AG09309 (cell line): ENCODE measurements at regions not wholly inside any gene's neighbourhood (a gene's known extent, or its start where the extent isn't known, plus 50 kb on each side); places are given as distances from the start of the nearest gene placed in this dataset.
A peak's percentile ranks its signal among the peaks of the same experiment; 100 is the strongest.

Experiments
- DNase-seq: peaks from one replicate; pipeline ENCODE4 v3.0.0-alpha.2; 2010; ENCODE audit warnings: low read depth
- H3K4me3 ChIP-seq: 2 replicates; pipeline ENCODE4 v1.5.1; 2011; ENCODE audit warnings: mild to moderate bottlenecking, low read depth, low read length, moderate library complexity; ENCODE audit not compliant: control insufficient read depth
- TF ChIP-seq, protein P1 (sequence below): IDR thresholded peaks from 2 replicates; pipeline ENCODE4 v1.5.1; 2011; ENCODE audit warnings: mild to moderate bottlenecking, low read depth, low read length, inconsistent platforms; ENCODE audit not compliant: insufficient read depth, control insufficient read depth; ENCODE audit errors: missing control alignments

DNA sequence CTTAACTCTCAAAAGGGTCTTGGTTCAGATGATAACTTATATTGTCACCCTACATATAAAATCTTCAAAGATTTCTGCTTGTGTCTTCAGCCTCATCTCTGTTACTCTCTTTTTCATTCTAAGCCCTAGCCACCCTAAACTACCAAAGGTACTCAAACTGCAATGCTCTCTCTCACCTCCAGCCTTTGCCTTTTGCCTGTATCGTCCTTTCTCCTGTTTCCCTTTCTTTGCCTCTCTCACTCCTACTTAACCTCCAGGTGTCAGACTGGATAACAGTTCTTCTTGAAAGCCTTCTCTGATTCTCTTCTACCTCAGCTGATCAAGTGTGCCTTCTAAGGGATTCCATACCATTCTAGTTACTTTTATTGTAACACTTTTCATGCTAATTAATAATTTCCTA is 149.8 kb downstream of the SERPINI1 start:
- DNase-seq = no peak
- TF ChIP-seq, protein P1, sequence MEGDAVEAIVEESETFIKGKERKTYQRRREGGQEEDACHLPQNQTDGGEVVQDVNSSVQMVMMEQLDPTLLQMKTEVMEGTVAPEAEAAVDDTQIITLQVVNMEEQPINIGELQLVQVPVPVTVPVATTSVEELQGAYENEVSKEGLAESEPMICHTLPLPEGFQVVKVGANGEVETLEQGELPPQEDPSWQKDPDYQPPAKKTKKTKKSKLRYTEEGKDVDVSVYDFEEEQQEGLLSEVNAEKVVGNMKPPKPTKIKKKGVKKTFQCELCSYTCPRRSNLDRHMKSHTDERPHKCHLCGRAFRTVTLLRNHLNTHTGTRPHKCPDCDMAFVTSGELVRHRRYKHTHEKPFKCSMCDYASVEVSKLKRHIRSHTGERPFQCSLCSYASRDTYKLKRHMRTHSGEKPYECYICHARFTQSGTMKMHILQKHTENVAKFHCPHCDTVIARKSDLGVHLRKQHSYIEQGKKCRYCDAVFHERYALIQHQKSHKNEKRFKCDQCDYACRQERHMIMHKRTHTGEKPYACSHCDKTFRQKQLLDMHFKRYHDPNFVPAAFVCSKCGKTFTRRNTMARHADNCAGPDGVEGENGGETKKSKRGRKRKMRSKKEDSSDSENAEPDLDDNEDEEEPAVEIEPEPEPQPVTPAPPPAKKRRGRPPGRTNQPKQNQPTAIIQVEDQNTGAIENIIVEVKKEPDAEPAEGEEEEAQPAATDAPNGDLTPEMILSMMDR = no peak
- no peak overlapping the region for H3K4me3 ChIP-seq

DNA sequence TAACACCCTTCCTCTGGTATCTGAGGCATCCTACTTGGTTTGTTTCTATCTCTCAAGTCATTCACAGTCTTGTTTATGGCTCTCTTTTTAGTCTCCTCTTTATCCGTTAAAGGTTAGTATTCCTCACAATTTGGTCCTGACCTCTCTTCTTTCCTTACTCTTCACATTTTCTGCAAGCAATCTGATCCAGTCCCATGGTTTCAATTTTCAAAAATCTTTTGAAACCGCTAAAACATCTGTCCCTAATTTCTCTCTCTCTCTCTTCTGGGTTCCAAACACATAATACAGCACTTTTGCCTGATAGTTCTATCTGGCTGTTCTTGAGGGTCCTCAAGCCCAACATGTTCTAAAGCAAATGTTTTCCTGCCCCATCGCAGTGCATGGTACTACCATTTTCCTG is 149.0 kb downstream of the SERPINI1 start:
- no peak for DNase-seq
- TF ChIP-seq, protein P1 = no peak
- no peak overlapping the region for H3K4me3 ChIP-seq

DNA sequence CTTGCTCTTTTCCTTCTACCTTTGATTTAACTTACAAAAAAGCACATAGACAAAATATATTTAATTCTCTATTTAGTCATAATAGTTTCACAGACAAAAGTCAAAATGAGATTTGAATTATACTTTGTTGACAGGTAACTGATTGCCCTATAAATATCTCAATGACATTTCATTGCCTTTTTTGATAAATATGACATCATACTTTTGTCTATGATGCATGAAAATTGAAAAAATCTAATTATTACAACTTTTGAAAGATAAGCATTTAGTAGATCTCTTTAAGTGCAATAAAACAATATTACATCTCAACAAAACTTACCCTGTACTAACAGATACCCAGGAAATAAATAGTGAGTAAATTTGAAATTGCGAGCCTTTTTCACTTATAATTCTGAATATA is 147.9 kb downstream of the SERPINI1 start:
- TF ChIP-seq, protein P1 = no peak
- no peak for DNase-seq
- no peak overlapping the region for H3K4me3 ChIP-seq

DNA sequence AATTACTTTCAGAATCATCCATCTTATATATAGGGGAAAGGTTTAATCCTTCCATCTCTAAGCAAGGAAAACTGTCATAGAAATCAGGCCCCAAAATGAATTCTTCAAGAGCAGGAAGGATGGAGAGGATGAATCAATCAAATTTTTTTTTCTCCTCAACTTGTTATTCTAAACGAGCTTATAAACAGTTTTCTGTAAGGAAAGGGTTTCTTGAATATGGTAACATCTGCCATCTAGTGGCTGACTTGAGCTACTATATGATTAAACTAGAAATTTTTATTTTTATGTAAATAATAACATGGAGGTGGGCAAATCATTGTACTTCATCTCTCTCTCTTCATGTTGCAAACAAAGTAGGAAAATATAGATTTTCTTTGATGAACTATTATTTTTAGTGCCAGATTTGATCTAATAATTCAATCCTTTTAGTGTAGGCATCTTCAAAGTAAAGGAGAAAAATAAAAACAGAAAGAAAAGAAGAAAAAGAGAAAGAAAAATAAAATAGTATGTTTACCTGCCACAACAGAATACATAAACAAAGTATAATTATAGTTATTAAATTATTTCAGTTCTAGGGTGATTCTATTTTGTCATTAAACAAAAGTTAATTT is 146.6 kb downstream of the SERPINI1 start:
- DNase-seq = peak; percentile 35
- H3K4me3 ChIP-seq = no peak overlapping the region
- TF ChIP-seq, protein P1 = peak; percentile 46

DNA sequence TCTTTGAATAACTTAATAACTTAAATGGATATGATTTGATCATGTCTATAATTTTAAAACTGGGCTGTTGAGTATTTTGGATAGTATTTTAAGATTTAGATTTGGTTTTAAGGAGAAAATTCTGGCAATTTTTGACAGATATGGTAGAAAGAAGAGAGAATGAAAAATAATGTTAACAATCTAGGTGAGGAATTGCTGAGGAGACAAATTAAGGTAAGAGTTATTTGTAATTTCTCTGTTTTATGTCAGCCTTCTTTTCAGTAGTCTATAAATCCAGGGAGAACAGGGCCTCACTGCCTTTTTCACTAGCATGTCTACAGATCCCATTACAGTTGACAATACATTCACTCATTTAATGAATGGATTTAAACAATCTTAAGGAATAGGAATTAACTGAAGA is 144.7 kb downstream of the SERPINI1 start:
- TF ChIP-seq, protein P1 = no peak
- no peak for DNase-seq
- H3K4me3 ChIP-seq = no peak overlapping the region

DNA sequence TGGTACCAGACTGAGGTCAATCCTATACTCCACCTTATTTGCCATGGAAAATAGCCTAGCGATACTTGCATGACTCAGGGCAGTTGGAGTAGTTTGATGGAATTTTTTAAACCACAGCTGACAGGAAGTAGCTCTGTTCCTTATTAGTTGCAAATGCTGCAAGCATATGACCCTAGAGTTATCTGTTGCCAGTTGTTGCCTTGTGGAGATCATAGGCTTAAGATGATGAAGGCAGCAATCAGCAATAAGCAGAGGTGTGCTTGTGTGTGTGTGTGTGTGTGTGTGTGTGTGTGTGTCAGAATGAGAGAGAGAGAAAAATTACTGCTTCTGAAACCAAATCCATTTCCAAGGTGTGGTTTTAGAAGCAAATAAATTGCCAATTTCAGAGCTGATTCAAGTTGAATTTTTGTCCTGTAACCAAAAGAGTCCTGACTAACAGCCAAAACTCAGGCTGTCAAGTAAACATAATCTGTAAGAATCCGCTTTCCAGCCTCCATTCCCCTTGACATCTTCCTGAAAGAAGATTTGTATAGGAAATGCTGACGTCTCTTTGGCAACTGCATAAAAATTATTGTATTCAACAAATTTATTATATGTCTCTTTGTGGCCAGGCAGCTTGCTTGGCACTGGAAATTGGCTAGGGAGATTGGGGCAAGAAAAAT is 141.2 kb downstream of the SERPINI1 start:
- TF ChIP-seq, protein P1 = no peak

More for the DNA sequence above, 141.2 kb downstream of the SERPINI1 start:
- no peak overlapping the region for H3K4me3 ChIP-seq
- DNase-seq = peak; percentile 74
